ENCODE measurements at regions not wholly inside any gene's neighbourhood (a gene's known extent, or its start where the extent isn't known, plus 50 kb on each side); places are given as distances from the start of the nearest gene placed in this dataset.

DNA sequence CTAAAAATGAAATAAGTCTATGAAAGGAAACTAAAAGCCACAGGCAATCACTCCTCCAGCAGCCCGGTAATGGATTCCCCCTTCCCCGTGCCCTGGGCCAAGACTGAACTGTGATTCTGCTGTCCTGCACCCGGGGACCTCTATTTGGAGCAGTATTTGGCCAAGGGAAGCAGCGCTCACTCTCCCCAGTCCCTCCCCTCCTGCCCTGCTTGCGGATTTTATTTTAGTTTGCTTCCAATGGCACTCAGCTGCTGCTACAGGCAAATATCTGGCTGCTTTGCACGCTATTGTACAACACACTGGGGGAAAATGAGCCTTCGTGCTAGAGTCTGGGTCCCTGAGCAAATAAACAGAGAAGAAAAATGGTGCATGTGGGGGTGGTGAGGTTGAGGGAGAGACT lies 975.7 kb upstream of the RBFOX1 start:
- DNase-seq = no peak

DNA sequence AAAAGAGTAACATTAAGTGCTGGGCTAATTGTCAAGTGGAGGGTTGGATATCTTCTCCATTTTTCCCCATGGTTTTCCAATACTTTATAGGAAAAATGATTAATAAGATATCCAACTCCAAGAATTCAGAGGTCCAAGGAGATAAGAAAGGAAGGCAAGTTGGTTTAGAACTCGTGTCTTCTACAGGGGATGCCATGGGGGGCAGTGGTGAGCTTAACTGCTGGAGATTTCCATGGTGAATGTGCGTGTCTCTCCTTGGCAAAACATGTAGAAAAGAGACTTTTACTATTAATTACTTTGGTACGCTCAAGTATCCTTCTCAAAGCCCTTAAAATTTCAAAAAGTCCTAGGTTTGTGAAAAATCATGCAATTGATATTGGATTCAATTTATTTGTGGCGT lies 982.9 kb upstream of the RBFOX1 start:
- DNase-seq = no peak

DNA sequence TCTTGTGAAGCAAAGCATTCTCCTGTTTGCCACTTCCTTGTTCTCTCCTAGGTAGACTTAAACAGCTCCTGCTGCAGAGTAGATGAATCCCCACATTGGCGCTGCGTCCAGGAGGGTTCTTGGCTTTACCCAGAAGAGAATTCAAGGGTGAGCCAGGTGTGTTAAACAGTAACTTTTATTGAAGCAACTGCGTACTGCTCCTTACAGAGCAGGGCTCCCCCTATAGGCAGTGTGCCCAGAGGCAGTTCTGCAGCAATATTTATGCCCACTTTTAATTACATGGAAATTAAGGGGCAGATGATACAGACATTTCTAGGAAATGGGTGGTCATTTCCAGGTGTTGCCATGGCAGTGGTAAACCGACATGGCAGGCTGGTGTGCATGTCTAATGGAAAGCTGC lies 987.6 kb upstream of the RBFOX1 start:
- DNase-seq = no peak

DNA sequence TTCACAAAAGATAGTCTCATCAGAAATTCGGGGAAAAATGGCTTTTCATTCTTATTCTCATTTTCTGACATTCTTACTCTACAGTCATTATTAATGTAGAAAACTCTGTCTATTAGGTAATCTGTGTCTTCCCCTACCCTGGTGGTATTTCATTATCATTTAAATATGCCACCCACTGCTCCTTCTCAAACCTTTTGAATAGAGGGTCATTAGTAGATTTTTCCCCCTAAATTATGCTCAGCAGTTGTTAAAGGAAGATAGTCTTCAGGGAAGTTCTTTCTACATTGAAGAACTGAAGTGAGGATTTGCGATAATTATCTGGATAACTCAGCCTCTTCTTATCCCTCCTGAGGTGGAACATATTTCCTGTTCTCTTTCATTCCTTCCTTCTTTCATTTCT lies 989.5 kb upstream of the RBFOX1 start:
- DNase-seq = no peak

DNA sequence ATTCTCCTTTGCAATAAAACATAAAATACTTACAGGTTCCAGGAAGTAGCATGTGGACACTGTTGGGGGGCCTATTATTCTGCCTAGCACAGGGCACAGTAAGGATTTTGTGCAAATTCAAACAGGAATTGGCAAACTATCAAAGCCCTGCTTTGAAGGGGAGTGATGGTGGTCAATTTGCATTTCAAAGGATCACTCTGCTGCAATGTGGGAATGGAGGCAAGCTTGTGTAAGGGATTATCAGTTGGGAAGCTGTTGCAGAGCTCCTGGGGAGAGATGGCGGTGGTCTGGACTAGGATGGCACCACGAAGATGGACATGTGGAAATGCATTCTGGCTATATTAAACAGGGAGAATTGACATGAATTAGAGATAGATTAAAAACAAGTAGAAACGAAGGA lies 990.7 kb upstream of the RBFOX1 start:
- no peak for DNase-seq

DNA sequence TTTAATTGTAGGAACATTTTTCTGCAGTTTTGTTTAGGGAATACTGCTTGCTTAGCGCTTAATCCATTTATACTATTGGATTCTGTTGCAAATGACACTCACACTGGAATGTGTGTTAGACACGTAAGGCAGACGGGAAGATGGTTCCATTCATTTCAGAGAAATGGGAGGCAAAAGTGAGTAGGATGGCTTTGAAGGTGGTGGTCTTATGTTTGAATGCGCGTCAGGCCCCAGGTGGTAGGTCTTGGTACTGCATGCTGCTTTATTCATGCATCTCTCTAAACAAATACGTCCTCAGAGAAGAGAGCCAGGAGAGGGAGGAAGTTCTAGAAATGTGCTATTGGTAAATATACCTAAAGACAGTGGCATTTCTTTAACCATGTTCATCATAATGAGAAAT lies 997.6 kb upstream of the RBFOX1 start:
- no peak for DNase-seq

DNA sequence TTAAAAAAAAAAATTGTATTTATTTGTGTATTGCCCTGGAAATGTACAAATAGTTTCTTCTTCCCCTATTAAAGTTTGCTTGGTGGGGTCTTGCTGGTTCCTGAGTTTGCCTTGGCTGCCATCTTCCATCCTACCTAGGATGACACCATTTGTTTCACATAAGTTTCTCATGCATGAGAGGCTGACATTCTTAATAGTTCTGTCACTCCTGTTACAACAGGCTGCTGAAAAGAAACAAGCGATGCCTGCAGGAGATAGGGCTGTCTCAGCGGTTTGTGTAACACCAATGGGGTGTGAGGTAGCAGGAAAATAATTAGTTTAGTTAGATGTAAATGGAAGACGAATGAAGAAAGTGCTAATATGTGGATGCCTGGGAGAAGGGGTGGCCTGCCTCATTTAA lies 1000.9 kb upstream of the RBFOX1 start:
- no peak for DNase-seq

DNA sequence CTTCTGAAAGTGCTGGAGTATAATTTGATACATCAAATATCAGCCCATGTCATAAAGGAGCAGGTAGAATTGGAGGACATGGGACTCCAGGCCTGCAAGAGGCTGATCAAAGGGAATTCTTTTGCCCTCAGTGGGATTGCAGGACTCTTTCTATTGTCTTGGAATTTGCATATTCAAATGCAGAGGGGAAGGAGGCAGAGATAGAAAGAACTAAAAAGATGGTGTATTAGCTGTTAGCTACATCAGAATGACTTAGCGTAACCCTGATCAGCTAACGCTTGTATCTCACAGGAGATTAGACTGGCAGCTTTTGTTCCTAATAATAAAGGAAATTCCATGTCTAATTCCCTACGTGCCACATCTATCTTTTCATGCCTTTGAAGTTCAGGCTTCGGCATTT lies 1014.7 kb upstream of the RBFOX1 start:
- no peak for DNase-seq

DNA sequence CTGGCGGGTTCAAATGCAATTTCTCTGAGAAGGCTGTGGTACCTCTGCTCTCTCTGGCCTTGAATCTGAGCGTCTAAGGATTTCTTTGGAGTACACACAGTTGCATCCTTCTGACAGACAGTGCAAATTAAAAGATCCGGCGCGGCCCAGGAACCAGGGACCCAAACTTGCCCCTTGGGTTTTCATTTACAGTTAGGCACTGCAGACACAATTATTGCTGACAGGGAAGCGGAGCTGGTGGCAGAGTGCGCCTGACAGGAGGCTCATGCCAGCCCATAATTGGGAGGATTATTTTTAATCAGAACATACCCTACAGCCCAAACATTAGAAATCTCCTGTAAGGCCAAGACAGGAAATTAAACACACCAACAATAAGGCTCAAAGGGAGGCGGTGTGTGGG lies 1023.4 kb upstream of the RBFOX1 start:
- no peak for DNase-seq

DNA sequence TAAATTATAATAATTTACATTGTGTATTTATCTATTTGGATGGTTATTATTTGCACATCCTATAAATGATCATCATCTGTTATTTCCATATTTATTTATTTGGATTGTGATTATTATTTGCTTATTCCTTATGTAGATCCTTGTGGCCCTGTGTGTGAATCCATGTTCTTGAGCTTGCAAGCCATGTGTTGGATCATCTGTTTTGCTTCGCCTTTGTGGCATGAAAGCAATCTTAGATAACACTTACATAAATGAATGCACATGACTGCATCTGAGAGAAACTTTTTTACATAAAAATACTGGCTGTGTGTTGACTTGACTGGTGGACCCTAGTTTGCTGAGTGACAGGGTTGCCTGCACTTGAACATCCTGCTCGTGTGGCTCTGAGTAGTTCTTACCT lies 1024.5 kb upstream of the RBFOX1 start:
- DNase-seq = no peak

DNA sequence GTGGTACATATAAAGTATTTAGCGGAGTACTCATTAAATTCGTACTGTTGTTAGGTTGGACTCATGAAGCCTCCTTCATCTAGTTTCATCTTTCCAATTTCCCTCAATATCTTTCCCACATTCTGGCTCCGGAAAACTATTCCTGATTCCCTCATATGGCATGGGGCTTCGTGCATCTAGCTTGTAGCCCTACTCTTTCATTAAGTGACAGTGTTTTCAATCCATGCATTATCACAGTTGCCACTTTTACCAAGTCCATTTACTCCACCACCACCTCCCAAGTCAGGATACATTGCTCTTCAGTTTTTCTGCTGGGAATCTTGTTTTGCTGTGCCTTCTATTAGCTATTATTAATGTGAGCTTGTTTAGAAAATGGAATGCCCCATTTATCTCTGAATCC lies 1032.1 kb upstream of the RBFOX1 start:
- DNase-seq = no peak

DNA sequence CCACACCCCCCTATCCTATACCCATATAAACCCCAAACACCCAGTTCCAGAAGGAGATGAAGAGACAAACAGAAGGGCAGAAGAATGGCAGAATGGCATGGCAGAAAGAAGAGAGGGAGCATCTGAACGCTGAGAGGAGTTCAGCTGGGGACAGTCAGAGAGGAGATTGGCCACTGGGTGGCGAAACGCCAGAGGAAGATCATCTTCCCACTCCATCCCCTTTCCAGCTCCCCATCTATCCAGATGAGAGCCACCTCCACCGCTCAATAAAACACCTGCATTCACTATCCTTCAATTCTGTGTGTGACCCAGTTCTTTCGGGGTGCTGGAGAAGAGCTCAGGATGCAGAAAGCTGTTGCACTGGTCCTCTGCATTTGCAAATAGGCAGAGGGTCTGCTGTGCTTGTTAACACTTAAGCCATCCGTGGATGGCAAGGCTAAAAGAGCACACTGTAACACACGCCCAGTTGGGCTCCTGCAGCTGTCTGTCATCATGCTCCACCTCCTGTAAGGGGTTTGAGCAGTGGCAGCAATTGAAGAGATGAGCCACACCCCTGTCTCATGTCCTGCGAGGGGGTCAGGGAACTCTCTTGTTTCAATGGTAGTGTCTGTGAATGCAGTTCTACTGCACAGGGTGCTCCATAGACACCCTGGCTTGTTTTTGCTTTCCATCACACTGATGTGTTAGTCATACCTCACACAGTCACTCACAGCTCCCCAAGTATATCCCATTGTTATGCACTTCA lies 1034.8 kb upstream of the RBFOX1 start:
- DNase-seq = no peak

DNA sequence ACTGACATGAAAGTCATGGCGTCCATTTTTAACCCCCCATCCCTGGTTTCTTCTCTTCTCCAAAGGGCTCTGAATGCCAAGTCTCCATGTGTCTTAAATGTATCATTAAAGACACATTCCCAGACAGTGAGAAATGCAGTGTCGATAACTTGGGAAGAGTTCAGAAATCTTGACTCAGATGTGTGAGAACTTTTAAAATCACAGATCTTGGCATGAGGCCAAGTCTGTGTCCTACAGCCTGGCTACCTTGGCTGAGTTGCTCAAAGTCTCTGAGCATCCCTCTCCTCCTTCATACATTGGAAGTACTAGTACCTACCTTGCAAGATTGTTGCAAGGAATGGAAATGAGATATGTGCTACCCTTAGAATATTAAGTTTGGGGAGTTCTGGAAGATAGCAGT lies 1046.5 kb upstream of the RBFOX1 start:
- no peak for DNase-seq

DNA sequence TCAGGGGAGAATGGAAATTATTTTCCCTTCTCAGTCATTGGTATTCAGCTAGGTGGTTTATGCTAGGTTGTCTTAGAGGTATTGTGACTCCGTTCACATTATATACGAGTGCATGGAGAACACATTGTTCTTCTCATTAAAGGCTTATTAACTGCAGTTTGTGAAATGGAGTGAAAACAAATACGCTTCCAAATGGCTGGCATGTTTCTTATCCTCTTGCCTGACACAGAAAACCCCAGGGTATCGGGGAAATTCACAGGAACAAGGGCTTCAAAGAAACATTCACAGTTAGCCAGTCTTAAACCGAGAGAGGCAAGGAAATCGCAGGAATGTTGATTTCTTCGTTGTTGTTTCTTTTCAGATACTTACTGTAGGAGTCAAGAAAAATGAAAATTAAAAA lies 1047.9 kb upstream of the RBFOX1 start:
- no peak for DNase-seq

DNA sequence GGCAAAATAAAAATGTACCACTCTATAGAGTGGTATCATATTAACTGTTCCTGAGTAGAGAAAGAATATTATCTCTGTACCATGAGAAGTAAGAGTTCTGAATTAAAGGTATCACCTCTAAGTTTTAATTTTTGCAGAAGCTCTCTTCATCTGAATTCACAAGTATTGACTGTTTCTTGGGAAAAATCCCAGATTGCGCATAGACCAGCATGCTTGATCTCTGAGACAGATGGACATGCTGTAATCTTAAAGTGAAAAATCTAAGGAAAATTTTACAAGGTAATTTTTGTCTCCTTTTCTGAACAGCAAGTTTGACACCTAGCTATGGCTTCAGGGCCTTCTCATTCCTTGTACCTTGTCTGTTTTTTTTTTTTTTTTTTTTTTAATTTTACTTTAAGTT lies 1050.7 kb upstream of the RBFOX1 start:
- no peak for DNase-seq

DNA sequence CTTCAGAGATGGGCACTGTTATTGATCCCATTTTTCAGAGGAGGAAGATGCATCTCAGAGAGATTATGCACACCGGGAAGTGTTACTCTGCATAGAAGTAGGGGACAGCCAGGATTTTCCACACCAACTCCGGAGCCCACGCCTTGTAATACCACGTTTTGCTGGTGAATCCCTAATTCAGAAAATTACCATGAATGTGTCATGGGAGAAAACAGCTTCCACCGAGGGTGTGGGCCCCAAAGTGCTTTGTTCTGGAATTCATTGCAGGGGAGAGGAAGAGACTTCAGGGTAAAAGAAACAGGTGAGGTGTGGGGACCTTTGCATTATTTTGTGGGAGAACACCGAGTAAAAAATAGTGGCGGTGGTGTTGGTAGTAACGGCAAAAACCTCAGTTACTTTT lies 1051.4 kb upstream of the RBFOX1 start:
- DNase-seq = no peak

DNA sequence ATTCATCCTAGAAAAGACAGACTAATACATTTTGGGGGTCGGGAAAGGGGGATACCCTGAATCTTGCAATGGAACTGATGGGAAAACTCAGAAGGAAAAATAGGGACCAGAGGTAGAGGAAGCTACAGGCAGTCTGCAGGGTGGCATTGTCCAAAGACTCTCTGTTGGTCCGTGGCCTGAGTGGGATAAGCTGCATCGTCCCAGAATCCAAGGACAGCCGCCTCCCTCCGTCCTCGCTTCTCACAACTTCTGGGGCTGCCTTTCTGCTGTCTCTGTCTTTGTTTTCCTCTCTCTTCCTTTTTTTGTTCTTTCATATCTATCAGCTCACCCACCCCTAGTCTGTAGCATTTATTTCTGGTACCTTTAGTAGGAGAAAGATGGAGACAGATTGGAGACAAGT lies 1052.6 kb upstream of the RBFOX1 start:
- no peak for DNase-seq

DNA sequence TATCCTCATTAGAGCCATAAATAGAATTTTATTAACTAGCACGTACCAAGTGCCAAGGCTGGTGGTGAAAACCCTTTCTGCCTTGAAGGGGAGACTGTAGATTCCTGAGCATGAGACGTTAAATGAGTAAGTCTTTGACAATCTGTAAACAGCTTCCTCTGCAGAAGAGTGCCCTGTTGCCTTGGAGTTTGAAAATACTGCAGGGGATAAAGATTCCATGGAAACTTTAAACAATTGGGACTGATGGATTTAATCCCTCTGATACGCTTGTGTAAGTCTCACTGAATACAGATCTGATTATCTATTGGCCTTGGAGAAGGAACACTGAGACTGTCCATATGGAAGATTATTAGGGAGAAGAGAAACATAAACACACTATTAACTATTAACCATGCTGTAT lies 1053.4 kb upstream of the RBFOX1 start:
- DNase-seq = no peak

DNA sequence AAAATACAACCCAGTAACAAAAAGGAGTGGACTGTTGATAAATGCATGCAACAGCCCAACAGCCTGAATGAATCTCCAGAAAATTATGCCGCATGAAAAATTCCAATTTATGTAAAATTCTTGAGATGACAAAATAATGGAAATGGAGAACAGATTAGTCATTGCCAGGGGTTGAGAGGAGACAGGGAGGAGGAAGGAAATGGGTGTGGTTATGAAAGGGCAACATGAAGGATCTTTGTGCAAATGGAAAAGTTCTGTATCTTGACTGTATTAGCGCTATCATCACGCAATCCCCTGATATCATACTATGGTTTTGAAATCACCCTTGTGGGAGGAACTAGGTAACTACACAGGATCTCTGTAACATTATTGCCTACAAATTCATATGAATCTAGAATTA lies 1058.3 kb upstream of the RBFOX1 start:
- no peak for DNase-seq

DNA sequence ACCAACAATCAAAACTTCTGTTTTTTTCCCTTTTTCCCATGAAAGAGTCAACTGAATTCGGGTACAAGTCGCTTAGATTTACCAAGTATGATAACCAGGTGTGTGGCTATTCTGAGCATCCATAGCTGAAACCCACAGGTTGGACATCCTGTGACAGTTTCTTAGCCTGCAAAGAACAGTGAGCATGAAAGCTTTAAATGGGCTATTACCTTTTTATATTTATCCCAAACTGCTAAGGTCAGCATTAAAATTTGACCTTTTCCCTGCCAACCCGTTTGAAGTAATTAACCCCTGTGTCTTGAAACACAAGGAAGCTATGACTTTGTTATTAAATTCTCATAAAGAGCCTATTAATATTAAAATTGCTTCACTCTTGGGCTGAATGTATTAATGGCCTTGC lies 1065.0 kb upstream of the RBFOX1 start:
- DNase-seq = no peak

DNA sequence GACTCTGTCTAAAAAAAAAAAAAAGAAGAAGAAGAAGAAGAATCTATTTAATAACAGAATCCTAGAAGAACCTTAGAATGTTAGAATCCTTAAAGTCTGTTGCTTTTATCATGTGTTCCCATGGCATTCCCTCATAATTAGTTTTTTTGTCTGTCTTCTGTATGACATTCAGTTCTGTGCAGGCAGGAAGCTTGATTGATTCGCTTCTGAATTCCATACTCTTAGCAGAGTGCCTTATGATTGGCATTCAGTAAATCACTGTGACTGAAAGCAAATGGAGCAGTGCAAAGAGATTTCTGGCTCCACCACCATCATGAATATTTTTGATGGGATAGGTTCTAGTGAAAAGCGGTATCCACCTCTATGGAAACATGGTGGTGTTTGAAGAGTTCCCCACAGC lies 1065.9 kb upstream of the RBFOX1 start:
- no peak for DNase-seq

DNA sequence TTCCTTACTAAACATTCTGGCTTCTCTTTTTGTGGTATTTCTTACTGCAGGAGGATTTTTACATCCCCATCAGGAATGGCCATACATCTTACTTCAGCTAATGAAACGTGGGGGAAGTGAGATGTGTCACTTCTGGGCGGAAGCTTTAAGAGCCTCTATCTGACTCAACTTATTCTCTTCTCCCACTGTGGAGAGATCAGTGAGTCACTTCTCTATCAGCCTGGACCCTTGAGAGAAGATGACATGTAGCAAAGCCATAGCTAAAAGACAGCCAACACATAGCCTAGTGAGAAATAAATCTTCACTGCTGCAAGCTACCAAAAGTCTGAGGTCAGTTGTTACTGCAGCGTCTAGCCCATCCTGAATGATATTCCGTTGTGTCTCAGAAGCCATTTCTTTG lies 1066.7 kb upstream of the RBFOX1 start:
- no peak for DNase-seq

DNA sequence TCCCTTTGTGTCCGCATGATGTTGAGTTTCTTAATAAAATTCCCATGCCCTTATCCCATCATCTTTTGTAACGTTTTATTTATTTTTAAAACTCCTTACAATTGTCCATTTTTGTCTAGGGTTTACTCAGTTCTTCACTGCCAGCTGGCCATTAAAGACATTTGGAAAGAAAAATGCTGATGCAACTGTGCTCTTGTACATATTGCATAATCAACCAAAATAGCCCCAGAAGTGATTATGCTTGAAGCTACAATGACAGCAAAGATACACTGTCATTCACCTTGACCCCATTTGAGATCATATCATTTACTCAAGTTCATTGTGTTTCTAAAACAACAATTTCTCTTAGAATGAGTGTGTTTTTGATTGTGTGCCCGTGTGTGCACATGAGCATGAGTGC lies 1074.6 kb upstream of the RBFOX1 start:
- DNase-seq = no peak

DNA sequence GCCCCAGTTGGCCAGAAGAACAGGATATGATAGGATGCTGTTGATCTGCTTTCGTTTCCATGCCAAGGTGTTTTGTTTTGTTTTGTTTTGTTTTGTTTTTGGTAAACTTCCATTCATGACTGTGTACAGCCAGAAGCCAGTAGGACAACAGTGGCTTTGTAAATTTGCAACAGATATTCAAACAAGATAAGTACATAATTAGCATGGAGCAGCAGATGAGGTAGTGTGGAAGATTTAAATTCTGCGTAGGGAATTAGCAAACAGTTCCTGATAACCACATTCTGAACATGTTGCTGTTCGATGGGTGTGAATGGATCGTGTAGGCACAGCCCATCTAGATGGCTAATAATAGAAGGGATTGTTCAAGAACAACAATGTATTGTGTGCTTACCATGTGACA lies 1080.1 kb upstream of the RBFOX1 start:
- DNase-seq = no peak

DNA sequence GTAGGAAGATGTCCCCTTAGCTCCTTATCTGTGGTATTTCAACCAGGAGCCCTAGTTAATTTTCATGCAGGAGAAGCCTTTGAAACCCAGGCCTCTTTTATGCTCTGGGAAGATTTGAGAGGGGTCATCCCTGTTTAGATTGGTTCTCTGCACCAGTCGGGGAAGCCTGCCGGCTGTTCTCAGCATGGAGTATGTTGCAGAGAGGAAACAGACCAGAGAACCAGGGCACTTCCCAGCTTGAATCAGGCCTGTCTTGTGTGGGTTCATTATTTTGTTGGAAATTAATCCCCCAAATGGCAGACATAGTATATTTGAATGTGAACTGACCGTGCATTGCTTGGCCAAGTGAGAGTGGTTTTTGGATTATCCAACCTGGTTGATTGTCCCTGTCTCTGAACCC lies 1082.1 kb upstream of the RBFOX1 start:
- no peak for DNase-seq

DNA sequence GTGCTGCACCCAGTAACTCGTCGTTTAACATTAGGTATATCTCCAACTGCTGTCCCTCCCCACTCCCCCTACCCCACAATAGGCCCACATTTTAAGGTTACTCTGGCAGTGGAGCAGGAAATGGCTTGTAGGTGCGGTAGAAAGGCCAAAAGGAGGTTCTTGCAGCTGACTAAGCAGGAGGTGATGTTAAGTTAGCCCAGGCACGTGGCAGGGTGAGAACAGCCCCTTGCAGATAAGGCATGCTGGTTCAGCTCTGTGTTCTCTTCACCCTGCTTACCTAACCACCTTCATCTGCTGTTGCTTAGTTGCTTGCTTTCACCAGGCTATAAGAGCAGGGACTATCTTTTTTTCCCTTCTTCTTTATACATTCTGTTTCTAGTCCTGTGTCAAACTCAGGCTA lies 1082.8 kb upstream of the RBFOX1 start:
- no peak for DNase-seq

Measured in activated gamma-delta T cell (primary cell).